ENCODE measurements at regions not wholly inside any gene's neighbourhood (a gene's known extent, or its start where the extent isn't known, plus 50 kb on each side); places are given as distances from the start of the nearest gene placed in this dataset.

GRCh38 chr14:87851190-87851589, 141.8 kb downstream of the GALC start:
- ChIA-PET POLR2A (no interaction called here), CTCF (no interaction called here)
- intact Hi-C loops (cut with DNase I, micrococcal nuclease) = no loop called here
- Mint-ChIP-seq H3K36me3 (ENCODE audit: low read depth) (no peaks in the 10 kb centered on the region), H3K27me3 (peaks cover 17% of the 10 kb centered on the region), H3K4me3 (no peak overlapping the region), H3K9me3 (ENCODE audit: low read depth) (no peaks in the 10 kb centered on the region), H3K27ac (no peak overlapping the region), H3K4me1 (no peaks in the 10 kb centered on the region)
- no peak for DNase-seq
- ATAC-seq = no peak

DNA sequence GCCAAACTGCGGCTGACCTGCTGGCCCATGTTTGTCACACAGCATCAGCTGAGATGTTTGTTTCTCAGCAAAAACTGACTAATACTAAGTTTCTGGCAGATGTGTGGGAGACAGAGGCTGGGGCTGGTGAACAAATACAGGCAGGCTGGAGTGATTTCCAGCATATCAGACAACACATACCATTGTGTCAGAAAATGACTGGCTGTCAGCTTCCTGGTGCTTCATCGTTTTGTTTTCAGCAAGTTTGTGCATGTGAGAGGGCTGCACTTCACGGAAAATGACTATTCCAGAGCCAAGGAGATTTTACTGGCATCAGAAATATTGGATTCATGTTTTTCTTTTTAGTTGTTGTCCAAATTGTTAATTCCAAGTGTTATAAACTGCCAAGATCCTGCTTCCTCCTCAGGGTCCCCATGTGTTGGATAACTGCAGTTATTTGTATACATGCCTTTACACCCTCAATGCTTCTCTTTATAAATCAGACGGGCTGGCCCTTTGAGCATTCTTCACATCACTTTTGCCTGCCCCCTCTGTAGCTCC, 145.7 kb downstream of the GALC start:
- H3K36me3 Mint-ChIP-seq (ENCODE audit: low read depth) = no peaks in the 10 kb centered on the region
- CTCF ChIA-PET = no interaction called here
- intact Hi-C loops (cut with DNase I, micrococcal nuclease) = no loop called here
- no peaks in the 10 kb centered on the region for H3K4me1 Mint-ChIP-seq
- H3K9me3 Mint-ChIP-seq (ENCODE audit: low read depth) = no peaks in the 10 kb centered on the region
- H3K27ac Mint-ChIP-seq = no peak overlapping the region
- DNase-seq (no peak), ATAC-seq (no peak)
- H3K27me3 Mint-ChIP-seq = peaks cover 15% of the 10 kb centered on the region
- no peak overlapping the region for H3K4me3 Mint-ChIP-seq
- POLR2A ChIA-PET = no interaction called here

DNA sequence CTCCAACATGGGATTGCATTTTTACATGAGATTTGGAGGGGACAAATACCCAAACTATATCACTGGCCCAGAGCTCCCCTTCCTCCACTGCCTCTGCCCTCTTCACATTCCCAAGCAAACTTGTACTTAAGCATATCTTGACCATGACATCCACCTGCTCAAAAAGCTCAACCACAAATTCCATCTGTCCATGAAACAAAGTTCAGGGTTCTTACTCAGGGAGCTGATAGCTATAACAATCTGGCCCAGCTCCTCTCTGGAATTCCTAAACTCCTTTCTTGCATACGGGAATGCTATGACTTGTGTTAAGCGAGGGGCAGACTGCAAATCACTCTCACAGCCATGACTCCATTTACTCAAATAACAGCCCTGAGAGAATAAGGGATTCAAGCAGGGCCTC, 152.1 kb downstream of the GALC start:
- intact Hi-C loops (cut with DNase I, micrococcal nuclease) = no loop called here
- no peaks in the 10 kb centered on the region for H3K4me1 Mint-ChIP-seq
- peaks cover 8% of the 10 kb centered on the region for H3K27me3 Mint-ChIP-seq
- no peaks in the 10 kb centered on the region for H3K36me3 Mint-ChIP-seq (ENCODE audit: low read depth)
- POLR2A ChIA-PET = no interaction called here
- CTCF ChIA-PET = no interaction called here
- ATAC-seq (no peak), DNase-seq (no peak)
- H3K4me3 Mint-ChIP-seq = no peak overlapping the region
- no peak overlapping the region for H3K27ac Mint-ChIP-seq
- H3K9me3 Mint-ChIP-seq (ENCODE audit: low read depth) = no peaks in the 10 kb centered on the region

DNA sequence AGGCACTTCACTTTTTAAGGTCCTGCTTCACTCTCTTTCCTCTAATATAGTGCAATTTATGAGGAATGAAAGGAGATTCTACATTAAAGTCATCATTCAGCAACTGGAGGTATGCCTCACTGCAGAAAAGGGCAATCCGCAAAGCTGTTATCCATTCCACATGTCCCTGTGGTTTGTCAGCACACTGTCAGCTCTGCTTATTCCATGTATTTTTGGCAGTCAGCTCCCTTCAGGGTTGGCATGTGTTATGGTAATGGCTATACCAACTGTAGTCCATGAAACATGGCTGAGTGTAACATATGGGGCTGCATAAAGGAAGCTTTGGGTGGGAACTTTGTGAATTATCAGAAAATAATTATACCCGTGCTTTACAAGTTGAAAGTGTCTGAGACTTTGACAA, 154.1 kb downstream of the GALC start:
- ATAC-seq (no peak), DNase-seq (no peak)
- no peak overlapping the region for H3K4me3 Mint-ChIP-seq
- H3K9me3 Mint-ChIP-seq (ENCODE audit: low read depth) = no peaks in the 10 kb centered on the region
- ChIA-PET CTCF (no interaction called here), POLR2A (no interaction called here)
- no peak overlapping the region for H3K27ac Mint-ChIP-seq
- peaks cover 3% of the 10 kb centered on the region for H3K27me3 Mint-ChIP-seq
- no peaks in the 10 kb centered on the region for H3K36me3 Mint-ChIP-seq (ENCODE audit: low read depth)
- intact Hi-C loops (cut with DNase I, micrococcal nuclease) = no loop called here
- H3K4me1 Mint-ChIP-seq = no peaks in the 10 kb centered on the region

GRCh38 chr14:87837296-87837695, 155.7 kb downstream of the GALC start:
- no peaks in the 10 kb centered on the region for H3K36me3 Mint-ChIP-seq (ENCODE audit: low read depth)

DNA sequence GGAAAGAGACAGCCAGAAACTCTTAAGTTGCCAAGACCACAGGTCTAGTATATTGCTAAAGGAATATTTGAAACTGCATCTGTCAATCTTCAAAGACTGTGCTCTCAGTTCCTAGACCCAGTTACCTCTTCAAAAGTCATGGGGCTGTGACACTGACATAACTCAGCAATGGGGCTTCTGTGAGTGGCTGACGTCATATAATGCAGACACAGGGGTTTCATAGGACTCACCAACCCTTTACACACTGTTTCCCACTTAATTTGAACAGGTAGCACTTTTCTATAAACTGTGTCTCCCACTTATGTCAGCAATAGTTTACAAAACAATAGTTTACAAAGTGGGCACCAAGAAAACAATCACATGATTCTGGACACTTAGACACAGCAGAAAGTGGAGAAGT, 158.4 kb downstream of the GALC start:
- no peaks in the 10 kb centered on the region for H3K4me1 Mint-ChIP-seq
- H3K36me3 Mint-ChIP-seq (ENCODE audit: low read depth) = no peaks in the 10 kb centered on the region
- DNase-seq (no peak), ATAC-seq (no peak)
- H3K27ac Mint-ChIP-seq = no peak overlapping the region
- H3K9me3 Mint-ChIP-seq (ENCODE audit: low read depth) = no peaks in the 10 kb centered on the region
- intact Hi-C loops (cut with DNase I, micrococcal nuclease) = no loop called here
- ChIA-PET POLR2A (no interaction called here), CTCF (no interaction called here)
- H3K27me3 Mint-ChIP-seq = peaks cover 11% of the 10 kb centered on the region
- H3K4me3 Mint-ChIP-seq = no peak overlapping the region

More at GRCh38 chr14:87837296-87837695, 155.7 kb downstream of the GALC start:
- no peaks in the 10 kb centered on the region for H3K4me1 Mint-ChIP-seq
- DNase-seq (no peak), ATAC-seq (no peak)
- intact Hi-C loops (cut with DNase I, micrococcal nuclease) = no loop called here
- POLR2A ChIA-PET = no interaction called here
- H3K9me3 Mint-ChIP-seq (ENCODE audit: low read depth) = no peaks in the 10 kb centered on the region
- no peak overlapping the region for H3K4me3 Mint-ChIP-seq
- peaks cover 6% of the 10 kb centered on the region for H3K27me3 Mint-ChIP-seq
- CTCF ChIA-PET = interaction anchor here (0.6 kb wide), 1 partner anchor 59 kb away, joined by 4 read pairs; no protein-coding TSS in a partner anchor
- no peak overlapping the region for H3K27ac Mint-ChIP-seq

- no peak overlapping the region for H3K4me3 Mint-ChIP-seq
- no peak for ATAC-seq
- no peaks in the 10 kb centered on the region for H3K9me3 Mint-ChIP-seq (ENCODE audit: low read depth)
- H3K4me1 Mint-ChIP-seq = no peaks in the 10 kb centered on the region
- no peak for DNase-seq
- intact Hi-C loops (cut with DNase I, micrococcal nuclease) = no loop called here
- ChIA-PET POLR2A (no interaction called here), CTCF (interaction anchor here (1.1 kb wide), 1 partner anchor 28 kb away, joined by 3 read pairs; no protein-coding TSS in a partner anchor)
- no peaks in the 10 kb centered on the region for H3K36me3 Mint-ChIP-seq (ENCODE audit: low read depth)
- H3K27me3 Mint-ChIP-seq = peaks cover 13% of the 10 kb centered on the region
- H3K27ac Mint-ChIP-seq = no peak overlapping the region
Measured at GRCh38 chr14:87833026-87833425, 160.0 kb downstream of the GALC start.

- no peaks in the 10 kb centered on the region for H3K9me3 Mint-ChIP-seq (ENCODE audit: low read depth)
- H3K4me1 Mint-ChIP-seq = no peaks in the 10 kb centered on the region
- H3K36me3 Mint-ChIP-seq (ENCODE audit: low read depth) = no peaks in the 10 kb centered on the region
- no peak overlapping the region for H3K27ac Mint-ChIP-seq
- H3K27me3 Mint-ChIP-seq = peaks cover 9% of the 10 kb centered on the region
- ChIA-PET POLR2A (no interaction called here), CTCF (no interaction called here)
- DNase-seq (no peak), ATAC-seq (no peak)
- intact Hi-C loops (cut with DNase I, micrococcal nuclease) = no loop called here
- H3K4me3 Mint-ChIP-seq = no peak overlapping the region
Measured at GRCh38 chr14:87830443-87831096, 162.4 kb downstream of the GALC start.

- DNase-seq = no peak
- ChIA-PET POLR2A (no interaction called here), CTCF (no interaction called here)
- intact Hi-C loops (cut with DNase I, micrococcal nuclease) = no loop called here
- Mint-ChIP-seq H3K4me1 (no peaks in the 10 kb centered on the region), H3K9me3 (ENCODE audit: low read depth) (no peaks in the 10 kb centered on the region), H3K27ac (no peak overlapping the region), H3K27me3 (peaks cover 9% of the 10 kb centered on the region), H3K36me3 (ENCODE audit: low read depth) (no peaks in the 10 kb centered on the region), H3K4me3 (no peak overlapping the region)
- no peak for ATAC-seq
Measured at GRCh38 chr14:87829543-87829942, 163.4 kb downstream of the GALC start.

GRCh38 chr14:87824266-87824665, 168.7 kb downstream of the GALC start:
- POLR2A ChIA-PET = no interaction called here
- Mint-ChIP-seq H3K9me3 (ENCODE audit: low read depth) (no peaks in the 10 kb centered on the region), H3K27ac (no peak overlapping the region), H3K4me3 (no peak overlapping the region), H3K4me1 (no peaks in the 10 kb centered on the region), H3K27me3 (peaks cover 2% of the 10 kb centered on the region), H3K36me3 (ENCODE audit: low read depth) (no peaks in the 10 kb centered on the region)
- intact Hi-C loops (cut with DNase I, micrococcal nuclease) = no loop called here
- DNase-seq (no peak), ATAC-seq (no peak)
- CTCF ChIA-PET = no interaction called here

- no peak overlapping the region for H3K27ac Mint-ChIP-seq
- peaks cover 2% of the 10 kb centered on the region for H3K9me3 Mint-ChIP-seq (ENCODE audit: low read depth)
- H3K36me3 Mint-ChIP-seq (ENCODE audit: low read depth) = no peaks in the 10 kb centered on the region
- H3K27me3 Mint-ChIP-seq = peaks cover 17% of the 10 kb centered on the region
- intact Hi-C loops (cut with DNase I, micrococcal nuclease) = no loop called here
- no peak for DNase-seq
- ATAC-seq = no peak
- H3K4me1 Mint-ChIP-seq = no peaks in the 10 kb centered on the region
- ChIA-PET CTCF (interaction anchor here (1.0 kb wide), 1 partner anchor 13 kb away, joined by 3 read pairs; no protein-coding TSS in a partner anchor), POLR2A (no interaction called here)
- no peak overlapping the region for H3K4me3 Mint-ChIP-seq
Measured at GRCh38 chr14:87816416-87816815, 176.6 kb downstream of the GALC start.

- peaks cover 2% of the 10 kb centered on the region for H3K9me3 Mint-ChIP-seq (ENCODE audit: low read depth)
- peaks cover 17% of the 10 kb centered on the region for H3K27me3 Mint-ChIP-seq
- DNase-seq (no peak), ATAC-seq (no peak)
- POLR2A ChIA-PET = no interaction called here
- no peaks in the 10 kb centered on the region for H3K36me3 Mint-ChIP-seq (ENCODE audit: low read depth)
- H3K27ac Mint-ChIP-seq = no peak overlapping the region
- CTCF ChIA-PET = no interaction called here
- H3K4me1 Mint-ChIP-seq = no peaks in the 10 kb centered on the region
- no peak overlapping the region for H3K4me3 Mint-ChIP-seq
- intact Hi-C loops (cut with DNase I, micrococcal nuclease) = no loop called here
Measured at GRCh38 chr14:87815121-87815520, 177.9 kb downstream of the GALC start.
